LNCaP clone FGC (cell line): ENCODE measurements at regions not wholly inside any gene's neighbourhood (a gene's known extent, or its start where the extent isn't known, plus 50 kb on each side); places are given as distances from the start of the nearest gene placed in this dataset.
"Not testable (repeated sequence)": the region's sequence is repeated elsewhere in the genome, so short reads cannot be mapped to it uniquely, and the experiment has no call there.

Experiments used
- DNase-seq: peaks from one replicate; pipeline ENCODE4 v3.0.0-alpha.2; 2011; ENCODE audit warnings: low read depth
- H3K4me3 ChIP-seq: 2 replicates; pipeline ENCODE4 v1.5.1; 2011; ENCODE audit warnings: mild to moderate bottlenecking, low read depth, low read length, control low read depth
- CTCF ChIP-seq: IDR thresholded peaks from 2 replicates; pipeline ENCODE4 v1.5.1; 2012; ENCODE audit warnings: mild to moderate bottlenecking; ENCODE audit not compliant: control insufficient read depth, insufficient read depth; ENCODE audit errors: extremely low read depth

- no peak overlapping the region for H3K4me3 ChIP-seq
- no peak for DNase-seq
- TF ChIP-seq CTCF, result no peak
Observed at GRCh38 chrX:121169099-121170035, 122.0 kb downstream of the GLUD2 start.

- TF ChIP-seq CTCF, result no peak
- no peak for DNase-seq
- no peak overlapping the region for H3K4me3 ChIP-seq
Observed at GRCh38 chrX:121172703-121173102, 125.3 kb downstream of the GLUD2 start.

GRCh38 chrX:121179972-121180371 lies 132.6 kb downstream of the GLUD2 start:
- TF ChIP-seq CTCF, result no peak
- no peak for DNase-seq

GRCh38 chrX:121191779-121192178 lies 144.4 kb downstream of the GLUD2 start:
- no peak for DNase-seq
- no peak for TF ChIP-seq CTCF
- no peak overlapping the region for H3K4me3 ChIP-seq

More at GRCh38 chrX:121179972-121180371, 132.6 kb downstream of the GLUD2 start:
- no peak overlapping the region for H3K4me3 ChIP-seq

- no peak for DNase-seq
- no peak overlapping the region for H3K4me3 ChIP-seq
- TF ChIP-seq CTCF, result no peak
Observed at GRCh38 chrX:121195719-121196118, 148.3 kb downstream of the GLUD2 start.

- not testable (repeated sequence) for H3K4me3 ChIP-seq, DNase-seq
Observed at GRCh38 chrX:121196872-121197444, 149.5 kb downstream of the GLUD2 start.

GRCh38 chrX:121208563-121208962 lies 161.2 kb downstream of the GLUD2 start:
- DNase-seq, result no peak
- no peak for TF ChIP-seq CTCF
- H3K4me3 ChIP-seq, result no peak overlapping the region
